ENCODE measurements at regions not wholly inside any gene's neighbourhood (a gene's known extent, or its start where the extent isn't known, plus 50 kb on each side); places are given as distances from the start of the nearest gene placed in this dataset.

GRCh38 chr10:78405231-78405630 lies 371.6 kb downstream of the RPS24 start:
- TF ChIP-seq CTCF (IDR thresholded peaks at IDR 0.05; ENCODE audit: low read length) (no peak), EZH2 (IDR thresholded peaks at IDR 0.05; ENCODE audit: borderline replicate concordance, low read length) (no peak)
